Tibial artery (tissue), 4 donors: ENCODE measurements at regions not wholly inside any gene's neighbourhood (a gene's known extent, or its start where the extent isn't known, plus 50 kb on each side); places are given as distances from the start of the nearest gene placed in this dataset.

Experiments
- DNase-seq, 2 donors: peaks; one replicate each; pipeline ENCODE4 v3.0.0-alpha.2; 2019
- H3K27ac ChIP-seq, 2 donors: fragments of 200-600 bp; sonication (generic) in 1 of 2; 1 replicate in 1 of 2; 2 replicates in 1 of 2; pipeline ENCODE4 v1.5.1; 2018 to 2019; ENCODE audit warnings: mild to moderate bottlenecking in 1 of 2
- H3K27me3 ChIP-seq, 2 donors: fragments of 200-600 bp; sonication (generic) in 1 of 2; one replicate each; pipeline versions ENCODE4 v1.5.1 to v1.6.0; 2016 to 2019
- H3K36me3 ChIP-seq, 3 donors: fragments of 200-600 bp; sonication (generic) in 2 of 3; one replicate each; pipeline ENCODE4 v1.5.1; 2016 to 2019; ENCODE audit warnings: mild to moderate bottlenecking in 2 of 3
- H3K4me1 ChIP-seq, 4 donors: fragments of 200-600 bp; sonication (generic) in 2 of 4; 1 replicate in 3 of 4; 2 replicates in 1 of 4; pipeline ENCODE4 v1.5.1; 2016 to 2019
- H3K4me3 ChIP-seq, 2 donors: fragments of 200-600 bp; sonication (generic) in 1 of 2; 1 replicate in 1 of 2; 2 replicates in 1 of 2; pipeline ENCODE4 v1.5.1; 2018 to 2019; ENCODE audit warnings: mild to moderate bottlenecking in 2 of 2
- H3K9me3 ChIP-seq, 3 donors: fragments of 200-600 bp; sonication (generic) in 1 of 3; one replicate each; pipeline ENCODE4 v1.5.1; 2016 to 2019
- intact Hi-C: fragments of 100-400 bp; cut with DNase I; formaldehyde crosslinking; loops from one replicate; pipeline ENCODE4 v1.15.0; 2023; ENCODE audit warnings: low total_unique reads
- TF ChIP-seq, protein P1 (sequence below), 2 experiments: fragments of 200-600 bp in 1 of 2; fragments of 450-650 bp in 1 of 2; IDR thresholded peaks; one replicate each; pipeline ENCODE4 v1.5.1; 2017 to 2019; ENCODE audit warnings: antibody characterized with exemption in 2 of 2, mild to moderate bottlenecking in 1 of 2, moderate library complexity in 1 of 2

DNA sequence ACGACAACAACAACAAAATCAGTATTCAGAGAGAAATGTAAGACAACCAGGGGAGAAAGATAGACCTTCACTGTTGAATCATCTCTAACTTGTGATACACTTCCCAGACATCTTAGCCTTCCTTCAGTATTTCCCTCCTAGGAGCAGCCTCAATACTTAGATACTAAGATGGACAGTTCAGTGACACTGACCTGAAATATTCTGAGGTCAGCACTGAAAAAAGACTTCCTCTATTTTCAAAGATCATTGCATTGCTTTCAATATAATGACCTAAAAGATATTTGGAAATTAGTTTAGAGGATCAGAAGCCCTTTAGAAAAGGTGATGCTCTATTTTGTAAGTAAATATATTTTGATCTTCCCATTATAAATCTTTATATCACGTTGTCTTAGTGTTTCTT lies 101.0 kb downstream of the MRPL39 start:
- DNase-seq = no peak
- intact Hi-C loops = no loop called here
- TF ChIP-seq, protein P1, sequence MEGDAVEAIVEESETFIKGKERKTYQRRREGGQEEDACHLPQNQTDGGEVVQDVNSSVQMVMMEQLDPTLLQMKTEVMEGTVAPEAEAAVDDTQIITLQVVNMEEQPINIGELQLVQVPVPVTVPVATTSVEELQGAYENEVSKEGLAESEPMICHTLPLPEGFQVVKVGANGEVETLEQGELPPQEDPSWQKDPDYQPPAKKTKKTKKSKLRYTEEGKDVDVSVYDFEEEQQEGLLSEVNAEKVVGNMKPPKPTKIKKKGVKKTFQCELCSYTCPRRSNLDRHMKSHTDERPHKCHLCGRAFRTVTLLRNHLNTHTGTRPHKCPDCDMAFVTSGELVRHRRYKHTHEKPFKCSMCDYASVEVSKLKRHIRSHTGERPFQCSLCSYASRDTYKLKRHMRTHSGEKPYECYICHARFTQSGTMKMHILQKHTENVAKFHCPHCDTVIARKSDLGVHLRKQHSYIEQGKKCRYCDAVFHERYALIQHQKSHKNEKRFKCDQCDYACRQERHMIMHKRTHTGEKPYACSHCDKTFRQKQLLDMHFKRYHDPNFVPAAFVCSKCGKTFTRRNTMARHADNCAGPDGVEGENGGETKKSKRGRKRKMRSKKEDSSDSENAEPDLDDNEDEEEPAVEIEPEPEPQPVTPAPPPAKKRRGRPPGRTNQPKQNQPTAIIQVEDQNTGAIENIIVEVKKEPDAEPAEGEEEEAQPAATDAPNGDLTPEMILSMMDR (IDR thresholded peaks at IDR 0.05) = no peak
- H3K4me3 ChIP-seq = no peak overlapping the region
- no peaks in the 10 kb centered on the region for H3K9me3 ChIP-seq
- no peaks in the 10 kb centered on the region for H3K27me3 ChIP-seq
- no peak overlapping the region for H3K27ac ChIP-seq
- H3K4me1 ChIP-seq = no peaks in the 10 kb centered on the region
- no peaks in the 10 kb centered on the region for H3K36me3 ChIP-seq

DNA sequence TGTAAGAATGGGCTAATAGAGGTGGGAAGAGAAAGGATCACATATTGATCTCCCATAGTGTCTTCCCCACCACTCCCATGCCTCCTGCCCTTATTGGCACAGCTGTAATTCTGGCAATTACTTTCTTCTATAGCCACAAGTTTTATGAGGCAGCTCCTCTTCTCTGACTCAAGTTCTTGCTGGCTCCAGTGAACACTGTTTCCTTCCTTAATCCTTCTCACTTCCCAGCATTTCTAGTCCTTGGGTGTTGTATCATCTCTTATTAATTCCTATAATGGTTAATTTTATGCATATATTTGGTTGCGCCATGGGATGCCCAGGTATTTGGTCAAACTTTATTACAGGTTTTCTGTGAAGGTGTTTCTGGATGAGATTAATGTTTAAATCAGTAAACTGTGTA lies 103.3 kb downstream of the MRPL39 start:
- Histone ChIP-seq H3K4me1 (no peaks in the 10 kb centered on the region), H3K4me3 (no peak overlapping the region), H3K36me3 (no peaks in the 10 kb centered on the region), H3K27ac (no peak overlapping the region), H3K27me3 (no peaks in the 10 kb centered on the region), H3K9me3 (no peaks in the 10 kb centered on the region)
- DNase-seq = no peak
- TF ChIP-seq, protein P1 (IDR thresholded peaks at IDR 0.05) = no peak
- intact Hi-C loops = no loop called here

DNA sequence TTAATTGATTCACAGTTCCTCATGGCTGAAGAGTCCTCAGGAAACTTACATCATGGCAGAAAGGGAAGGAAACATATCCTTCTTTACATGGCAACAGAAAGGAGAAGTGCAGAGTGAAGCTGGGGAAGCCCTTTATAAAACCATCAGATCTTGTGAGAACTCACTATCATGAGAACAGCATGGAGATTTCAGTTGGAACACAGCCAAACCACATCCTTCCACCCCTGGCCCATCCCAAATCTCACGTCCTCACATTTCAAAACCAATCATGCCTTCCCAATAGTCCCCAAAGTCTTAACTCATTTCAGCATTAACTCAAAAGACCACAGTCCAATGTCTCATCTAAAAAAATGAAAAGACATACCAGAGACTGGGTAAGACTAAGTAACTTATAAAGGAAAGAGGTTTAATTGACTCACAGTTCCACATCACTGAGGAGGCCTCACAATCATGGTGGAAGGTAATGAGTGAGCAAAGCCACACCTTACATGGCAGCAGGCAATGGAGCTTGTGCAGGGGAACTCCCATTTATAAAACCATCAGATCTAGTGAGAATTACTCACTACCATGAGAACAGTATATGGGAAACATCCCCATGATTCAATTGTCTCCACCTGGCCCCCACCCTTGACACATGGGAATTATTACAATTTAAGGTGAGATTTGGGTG lies 105.2 kb downstream of the MRPL39 start:
- intact Hi-C loops = no loop called here
- TF ChIP-seq, protein P1 (IDR thresholded peaks at IDR 0.05) = no peak
- DNase-seq = no peak
- Histone ChIP-seq H3K9me3 (no peaks in the 10 kb centered on the region), H3K27me3 (no peaks in the 10 kb centered on the region), H3K36me3 (no peaks in the 10 kb centered on the region), H3K27ac (no peak overlapping the region), H3K4me3 (no peak overlapping the region), H3K4me1 (no peaks in the 10 kb centered on the region)

DNA sequence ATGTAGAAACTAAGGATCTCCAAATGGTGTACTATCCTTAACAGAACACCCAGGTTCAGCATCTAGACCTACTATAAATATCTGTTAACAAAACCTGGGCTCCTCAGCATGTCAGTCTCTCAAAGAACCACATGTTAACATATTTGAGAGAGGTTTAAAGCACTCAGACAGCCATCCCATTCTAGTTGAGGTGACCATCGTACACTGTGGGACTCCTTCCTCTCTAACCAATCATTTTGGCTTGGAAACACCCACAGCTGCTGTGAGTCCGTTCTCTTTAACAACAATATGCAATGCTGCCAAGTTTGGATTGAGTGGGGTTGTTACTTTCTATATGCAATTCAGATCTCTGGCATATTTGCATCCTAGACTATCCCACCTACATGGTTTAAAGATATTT lies 105.8 kb downstream of the MRPL39 start:
- H3K27me3 ChIP-seq = no peaks in the 10 kb centered on the region
- no peak overlapping the region for H3K27ac ChIP-seq
- intact Hi-C loops = no loop called here
- DNase-seq = no peak
- no peaks in the 10 kb centered on the region for H3K36me3 ChIP-seq
- H3K4me1 ChIP-seq = no peaks in the 10 kb centered on the region
- no peak overlapping the region for H3K4me3 ChIP-seq
- H3K9me3 ChIP-seq = no peaks in the 10 kb centered on the region
- TF ChIP-seq, protein P1 (IDR thresholded peaks at IDR 0.05) = no peak

DNA sequence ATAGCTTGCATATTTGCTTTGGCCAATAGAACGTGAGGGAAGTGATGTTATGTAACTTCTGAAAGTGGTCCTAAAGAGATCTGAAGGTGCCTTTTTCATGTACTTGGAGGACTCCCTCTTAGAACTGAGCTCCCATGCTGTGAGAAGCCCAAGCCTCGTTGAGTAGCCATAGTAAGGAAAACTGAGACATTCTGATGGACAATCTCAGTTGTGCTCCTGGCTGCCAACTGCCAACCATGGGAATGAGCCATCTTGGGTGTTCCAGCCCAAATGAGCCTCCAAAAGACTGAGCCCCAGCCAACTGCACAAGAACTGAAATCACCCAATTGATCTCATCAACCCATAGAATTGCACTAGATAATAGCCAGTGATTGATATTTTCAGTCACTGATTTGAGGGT lies 106.7 kb downstream of the MRPL39 start:
- TF ChIP-seq, protein P1 (IDR thresholded peaks at IDR 0.05) = no peak
- H3K27ac ChIP-seq = no peak overlapping the region
- H3K4me3 ChIP-seq = no peak overlapping the region
- no peaks in the 10 kb centered on the region for H3K9me3 ChIP-seq
- no peaks in the 10 kb centered on the region for H3K36me3 ChIP-seq
- no peaks in the 10 kb centered on the region for H3K27me3 ChIP-seq
- no peaks in the 10 kb centered on the region for H3K4me1 ChIP-seq
- intact Hi-C loops = no loop called here
- no peak for DNase-seq
